ENCODE measurements at regions not wholly inside any gene's neighbourhood (a gene's known extent, or its start where the extent isn't known, plus 50 kb on each side); places are given as distances from the start of the nearest gene placed in this dataset.
"Not testable (repeated sequence)": the region's sequence is repeated elsewhere in the genome, so short reads cannot be mapped to it uniquely, and the experiment has no call there.

DNA sequence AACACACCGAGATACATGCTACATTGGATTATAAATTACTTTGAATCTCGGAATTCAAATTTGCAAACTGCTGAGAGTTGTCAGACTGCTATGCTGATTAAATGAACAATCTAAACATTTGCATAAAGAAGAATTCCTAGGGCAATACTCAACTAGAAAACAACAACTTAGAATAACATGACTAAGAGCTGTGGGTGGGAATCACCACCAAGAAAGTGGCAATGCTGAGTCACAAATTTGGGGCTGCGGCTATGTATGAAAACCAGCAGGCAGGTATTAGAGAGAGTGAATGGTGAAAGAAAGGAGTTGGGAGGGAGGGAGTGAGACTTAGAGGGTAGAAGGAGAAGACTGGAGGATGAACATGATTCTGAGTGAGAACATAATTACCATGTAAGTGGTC lies 559.5 kb downstream of the PIK3C3 start:
- Mint-ChIP-seq H3K27me3 (ENCODE audit: insufficient read depth, low read depth) (peaks cover 3% of the 10 kb centered on the region), H3K36me3 (no peaks in the 10 kb centered on the region), H3K27ac (no peak overlapping the region), H3K4me1 (peaks cover 2% of the 10 kb centered on the region), H3K9me3 (peaks cover 12% of the 10 kb centered on the region), H3K4me3 (no peak overlapping the region)
- no peak overlapping the region for H2AFZ ChIP-seq (replicated peaks)
- H3K4me2 ChIP-seq: no peak overlapping the region
- H3K9me3 ChIP-seq (ENCODE audit: low read depth): no peaks in the 10 kb centered on the region
- H3K9ac ChIP-seq: no peak overlapping the region
- no peak overlapping the region for H3K4me3 ChIP-seq
- no peaks in the 10 kb centered on the region for H3K36me3 ChIP-seq
- no peak overlapping the region for H3K27ac ChIP-seq
- no peaks in the 10 kb centered on the region for H3K4me1 ChIP-seq
- TF ChIP-seq EZH2phosphoT487 (IDR thresholded peaks at IDR 0.05) (no peak), EZH2 (IDR thresholded peaks at IDR 0.05) (no peak), CTCF (IDR thresholded peaks at IDR 0.05) (no peak)
- H3F3A ChIP-seq (ENCODE audit: low read depth): peaks cover 11% of the 10 kb centered on the region
- H3K27me3 ChIP-seq: no peaks in the 10 kb centered on the region
- H4K20me1 ChIP-seq (ENCODE audit: low read depth): no peaks in the 10 kb centered on the region
- H3K79me2 ChIP-seq (ENCODE audit: low read depth): no peaks in the 10 kb centered on the region
- no peak for DNase-seq (ENCODE audit: low spot score)

DNA sequence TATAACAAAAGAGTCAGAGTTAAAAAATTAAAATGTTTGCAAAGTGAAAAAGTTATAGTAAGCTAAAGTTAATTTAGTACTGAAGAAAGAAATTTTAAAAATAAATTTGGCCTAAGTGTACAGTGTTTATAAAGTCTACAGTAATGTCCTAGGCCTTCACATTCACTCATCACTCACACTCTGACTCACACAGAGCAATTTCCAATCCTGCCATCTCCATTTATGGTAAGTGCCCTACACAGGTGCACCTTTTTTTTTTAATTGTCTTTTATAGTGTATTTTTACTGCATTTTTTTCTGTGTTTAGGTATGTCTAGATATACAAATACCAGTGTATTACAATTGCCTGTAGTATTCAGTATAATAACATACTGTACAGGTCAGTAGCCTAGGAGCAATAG lies 562.9 kb downstream of the PIK3C3 start:
- Histone ChIP-seq H3K27me3 (no peaks in the 10 kb centered on the region), H3K4me2 (no peak overlapping the region), H3K9ac (no peak overlapping the region), H3K4me1 (no peaks in the 10 kb centered on the region), H3K36me3 (no peaks in the 10 kb centered on the region), H4K20me1 (ENCODE audit: low read depth) (no peaks in the 10 kb centered on the region), H3K27ac (no peak overlapping the region), H2AFZ (replicated peaks) (no peak overlapping the region), H3F3A (ENCODE audit: low read depth) (peaks cover 11% of the 10 kb centered on the region), H3K9me3 (ENCODE audit: low read depth) (no peaks in the 10 kb centered on the region), H3K79me2 (ENCODE audit: low read depth) (no peaks in the 10 kb centered on the region), H3K4me3 (no peak overlapping the region)
- no peak for DNase-seq (ENCODE audit: low spot score)
- Mint-ChIP-seq H3K36me3 (no peaks in the 10 kb centered on the region), H3K9me3 (peaks cover 12% of the 10 kb centered on the region), H3K4me1 (peaks cover 6% of the 10 kb centered on the region), H3K27ac (no peak overlapping the region), H3K4me3 (no peak overlapping the region), H3K27me3 (ENCODE audit: insufficient read depth, low read depth) (peaks cover 3% of the 10 kb centered on the region)
- TF ChIP-seq EZH2phosphoT487 (IDR thresholded peaks at IDR 0.05) (no peak), CTCF (IDR thresholded peaks at IDR 0.05) (no peak), EZH2 (IDR thresholded peaks at IDR 0.05) (no peak)

DNA sequence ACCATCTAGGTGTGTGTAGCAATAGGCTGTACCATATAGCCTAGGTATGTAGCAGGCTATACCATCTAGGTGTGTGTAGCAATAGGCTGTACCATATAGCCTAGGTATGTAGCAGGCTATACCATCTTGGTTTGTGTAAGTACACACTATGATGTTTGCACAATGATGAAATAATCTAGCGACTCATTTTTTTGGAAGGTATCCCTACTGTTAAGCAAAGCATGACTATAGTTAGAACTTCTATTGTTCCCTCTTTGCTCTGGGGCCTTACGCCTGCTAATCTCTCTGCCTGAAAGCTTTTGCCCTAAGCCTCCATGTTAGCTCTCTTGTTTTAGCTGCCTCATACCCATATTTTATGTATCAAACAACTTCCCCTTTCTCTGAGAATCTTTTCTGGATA lies 563.3 kb downstream of the PIK3C3 start:
- DNase-seq (ENCODE audit: low spot score); H3K79me2 ChIP-seq (ENCODE audit: low read depth); H3K27me3 Mint-ChIP-seq (ENCODE audit: insufficient read depth, low read depth); H3K36me3 ChIP-seq; H3K36me3 Mint-ChIP-seq; H3K4me1 Mint-ChIP-seq; H2AFZ ChIP-seq (replicated peaks); H3K9me3 ChIP-seq (ENCODE audit: low read depth); H3K4me3 ChIP-seq; H3K9ac ChIP-seq; H3K4me2 ChIP-seq; H3K4me1 ChIP-seq; H3K27ac ChIP-seq; H4K20me1 ChIP-seq (ENCODE audit: low read depth); H3K27ac Mint-ChIP-seq; H3K27me3 ChIP-seq; H3K4me3 Mint-ChIP-seq: not testable (repeated sequence)
- H3F3A ChIP-seq (ENCODE audit: low read depth): peaks cover 11% of the 10 kb centered on the region
- H3K9me3 Mint-ChIP-seq: peaks cover 12% of the 10 kb centered on the region

DNA sequence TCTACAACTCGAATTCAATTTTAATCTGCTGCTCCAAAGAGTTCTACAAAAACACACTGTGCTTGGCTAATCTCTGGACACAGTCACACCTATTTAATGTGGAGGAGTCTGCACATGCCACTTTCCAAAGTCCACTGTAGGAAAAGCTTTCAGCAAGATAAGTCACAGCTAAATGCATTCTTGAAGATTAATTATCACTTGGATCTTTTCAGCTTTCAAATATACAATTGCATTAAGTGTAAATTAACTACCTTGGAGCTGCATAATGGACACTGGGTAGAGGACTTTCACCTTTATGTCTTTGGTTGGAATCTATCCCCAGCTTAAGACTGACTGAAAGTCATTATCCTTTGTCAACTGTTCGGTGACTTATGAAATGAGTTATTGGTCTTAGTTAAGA lies 565.1 kb downstream of the PIK3C3 start:
- no peak overlapping the region for H3K4me3 ChIP-seq
- no peak overlapping the region for H3K27ac ChIP-seq
- Mint-ChIP-seq H3K27me3 (ENCODE audit: insufficient read depth, low read depth) (no peaks in the 10 kb centered on the region), H3K36me3 (no peaks in the 10 kb centered on the region), H3K9me3 (peaks cover 4% of the 10 kb centered on the region), H3K4me1 (peaks cover 6% of the 10 kb centered on the region), H3K27ac (no peak overlapping the region), H3K4me3 (no peak overlapping the region)
- H3K4me2 ChIP-seq: no peak overlapping the region
- H3K4me1 ChIP-seq: no peaks in the 10 kb centered on the region
- H3K9me3 ChIP-seq (ENCODE audit: low read depth): no peaks in the 10 kb centered on the region
- no peak for TF ChIP-seq EZH2 (IDR thresholded peaks at IDR 0.05)
- TF ChIP-seq CTCF (IDR thresholded peaks at IDR 0.05): no peak
- TF ChIP-seq EZH2phosphoT487 (IDR thresholded peaks at IDR 0.05): no peak
- no peak overlapping the region for H2AFZ ChIP-seq (replicated peaks)
- H4K20me1 ChIP-seq (ENCODE audit: low read depth): no peaks in the 10 kb centered on the region
- no peaks in the 10 kb centered on the region for H3K27me3 ChIP-seq
- DNase-seq (ENCODE audit: low spot score): no peak
- peaks cover 11% of the 10 kb centered on the region for H3F3A ChIP-seq (ENCODE audit: low read depth)
- H3K9ac ChIP-seq: no peak overlapping the region
- no peaks in the 10 kb centered on the region for H3K36me3 ChIP-seq
- no peaks in the 10 kb centered on the region for H3K79me2 ChIP-seq (ENCODE audit: low read depth)

Measured in neural progenitor cell (in vitro differentiated cells).